A673 (cell line): ENCODE measurements at regions not wholly inside any gene's neighbourhood (a gene's known extent, or its start where the extent isn't known, plus 50 kb on each side); places are given as distances from the start of the nearest gene placed in this dataset.

Experiments
- CTCF ChIP-seq: fragments of 300-800, 200-600 bp; sonication (generic); conservative IDR thresholded peaks from 2 replicates; pipeline ENCODE4 v1.5.1; 2017; ENCODE audit warnings: low read depth, mild to moderate bottlenecking, antibody characterized with exemption, low read length, moderate library complexity, mixed read lengths
- EZH2 ChIP-seq: fragments of 200-600 bp; sonication (generic); IDR thresholded peaks from 2 replicates; pipeline ENCODE4 v1.6.1; 2017; ENCODE audit warnings: borderline replicate concordance, low read depth, mild to moderate bottlenecking, mixed read lengths, antibody characterized with exemption, low read length; ENCODE audit not compliant: poor library complexity, severe bottlenecking

- TF ChIP-seq CTCF (no peak), EZH2 (no peak)
These were observed 155.8 kb upstream of the GADL1 start for GRCh38 chr3:31050296-31050695.
